Stimulated activated CD8-positive, alpha-beta memory T cell treated with anti-CD3 and anti-CD28 coated beads, Interleukin-7, amount 100 ng/mL, for 48 hours (primary cell): ENCODE measurements at regions not wholly inside any gene's neighbourhood (a gene's known extent, or its start where the extent isn't known, plus 50 kb on each side); places are given as distances from the start of the nearest gene placed in this dataset.

Experiments used
- DNase-seq, 2 donors: peaks; one replicate each; pipeline ENCODE4 v3.0.0-alpha.2; 2020; ENCODE audit warnings: low read depth in 1 of 2; ENCODE audit errors: extremely low read depth in 1 of 2

GRCh38 chr7:136051203-136051928 is 74.2 kb upstream of the MTPN start:
- DNase-seq, result no peak

GRCh38 chr7:136050462-136050847 is 73.3 kb upstream of the MTPN start:
- no peak for DNase-seq

GRCh38 chr7:136049818-136050461 is 72.8 kb upstream of the MTPN start:
- DNase-seq, result no peak

- DNase-seq, result no peak
Observed at GRCh38 chr7:136049117-136049516, 72.0 kb upstream of the MTPN start.

GRCh38 chr7:136046548-136046947 is 69.4 kb upstream of the MTPN start:
- no peak for DNase-seq

GRCh38 chr7:136045992-136046391 is 68.8 kb upstream of the MTPN start:
- no peak for DNase-seq

- no peak for DNase-seq
Observed at GRCh38 chr7:136045181-136045580, 68.0 kb upstream of the MTPN start.

GRCh38 chr7:136039577-136040345 is 62.6 kb upstream of the MTPN start:
- no peak for DNase-seq

GRCh38 chr7:136036336-136036735 is 59.2 kb upstream of the MTPN start:
- DNase-seq, result no peak

- DNase-seq, result no peak
Observed at GRCh38 chr7:136034132-136034531, 57.0 kb upstream of the MTPN start.

GRCh38 chr7:136033413-136034031 is 56.4 kb upstream of the MTPN start:
- DNase-seq, result no peak

- DNase-seq, result peak in 1 of 2 donors; percentile 5
Observed at GRCh38 chr7:136030867-136031318, 53.7 kb upstream of the MTPN start.

GRCh38 chr7:136030330-136030729 is 53.2 kb upstream of the MTPN start:
- no peak for DNase-seq

GRCh38 chr7:136027160-136027559 is 50.0 kb upstream of the MTPN start:
- DNase-seq, result no peak
